Fibroblast of lung (primary cell): ENCODE measurements at regions not wholly inside any gene's neighbourhood (a gene's known extent, or its start where the extent isn't known, plus 50 kb on each side); places are given as distances from the start of the nearest gene placed in this dataset.

Experiments
- DNase-seq, 2 donors: peaks; one replicate each; pipeline versions ENCODE4 v3.0.0 to v3.0.0-alpha.2; 2010; ENCODE audit warnings: low read depth in 2 of 2
- H2AFZ ChIP-seq: 2 replicates; pipeline ENCODE4 v1.5.1; 2012; ENCODE audit warnings: low read length, control low read depth, inconsistent platforms
- H3K27ac ChIP-seq: 2 replicates; pipeline ENCODE4 v1.5.1; 2011; ENCODE audit warnings: low read length, control low read depth; ENCODE audit not compliant: insufficient read depth
- H3K27me3 ChIP-seq: 2 replicates; pipeline ENCODE4 v1.5.1; 2011; ENCODE audit warnings: mild to moderate bottlenecking, low read length; ENCODE audit not compliant: control insufficient read depth, insufficient read depth
- H3K36me3 ChIP-seq: 2 replicates; pipeline ENCODE4 v1.5.1; 2011; ENCODE audit warnings: low read length; ENCODE audit not compliant: control insufficient read depth, insufficient read depth
- H3K4me1 ChIP-seq: 2 replicates; pipeline ENCODE4 v1.5.1; 2011; ENCODE audit warnings: low read length; ENCODE audit not compliant: control insufficient read depth, insufficient read depth; ENCODE audit errors: extremely low read depth
- H3K4me2 ChIP-seq: 2 replicates; pipeline ENCODE4 v1.5.1; 2011; ENCODE audit warnings: low read length, control low read depth; ENCODE audit not compliant: insufficient read depth; ENCODE audit errors: extremely low read depth
- H3K4me3 ChIP-seq, 4 experiments: fragments of 200-600 bp in 1 of 4; sonication (generic) in 1 of 4; replicated peaks in 1 of 4; 2 replicates each; pipeline ENCODE4 v1.5.1; 2011 to 2016; ENCODE audit warnings: low read length in 4 of 4, low read depth in 3 of 4, mild to moderate bottlenecking in 3 of 4, control low read depth in 2 of 4, inconsistent platforms in 1 of 4, mixed read lengths in 1 of 4; ENCODE audit not compliant: insufficient read depth in 1 of 4; ENCODE audit errors: control extremely low read depth in 1 of 4
- H3K79me2 ChIP-seq: 2 replicates; pipeline ENCODE4 v1.5.1; 2012; ENCODE audit warnings: mild to moderate bottlenecking, low read length, inconsistent platforms; ENCODE audit not compliant: control insufficient read depth, insufficient read depth
- H3K9ac ChIP-seq: 2 replicates; pipeline ENCODE4 v1.5.1; 2011; ENCODE audit warnings: mild to moderate bottlenecking, low read length, control low read depth; ENCODE audit not compliant: insufficient read depth
- H3K9me3 ChIP-seq: 2 replicates; pipeline ENCODE4 v1.5.1; 2012; ENCODE audit warnings: low read depth, low read length; ENCODE audit not compliant: control insufficient read depth, insufficient read depth
- H4K20me1 ChIP-seq: 2 replicates; pipeline ENCODE4 v1.5.1; 2011; ENCODE audit warnings: low read length; ENCODE audit not compliant: control insufficient read depth, insufficient read depth; ENCODE audit errors: extremely low read depth
- EZH2 ChIP-seq: IDR thresholded peaks from 2 replicates; pipeline ENCODE4 v1.5.1; 2012; ENCODE audit warnings: low read length, control low read depth, mild to moderate bottlenecking; ENCODE audit errors: missing control alignments
- TF ChIP-seq, protein P1 (sequence below), 2 donors: IDR thresholded peaks in 1 of 2; conservative IDR thresholded peaks in 1 of 2; 1 replicate in 1 of 2; 2 replicates in 1 of 2; pipeline ENCODE4 v1.5.1; 2011 to 2012; ENCODE audit warnings: low read length in 2 of 2, control low read depth in 1 of 2, inconsistent platforms in 1 of 2, low read depth in 1 of 2, mild to moderate bottlenecking in 1 of 2

DNA sequence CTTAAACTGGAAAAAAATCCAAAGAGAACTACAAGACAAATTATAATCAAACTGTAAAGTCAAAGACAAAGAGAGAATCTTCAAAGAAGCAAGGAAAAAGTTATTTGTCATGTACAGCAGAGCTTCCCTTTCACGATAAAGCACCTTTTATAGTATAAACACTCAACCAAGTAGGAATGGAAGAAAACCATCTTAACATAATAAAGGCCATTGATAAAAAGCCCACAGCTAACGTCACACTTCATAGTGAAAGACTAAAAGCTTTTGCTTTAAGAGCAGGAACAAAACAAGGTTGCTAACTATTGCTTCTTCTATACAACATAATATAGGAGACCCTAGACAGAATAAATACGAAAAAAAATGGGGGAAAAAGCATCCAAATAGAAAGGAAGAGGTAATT, 595.7 kb upstream of the POU3F4 start:
- no peak for DNase-seq
- Histone ChIP-seq H3K4me3 (no peak overlapping the region), H3K27ac (no peak overlapping the region), H3K4me2 (no peak overlapping the region), H3K79me2 (no peaks in the 10 kb centered on the region), H3K27me3 (no peaks in the 10 kb centered on the region), H3K4me1 (no peaks in the 10 kb centered on the region), H2AFZ (no peak overlapping the region), H3K9ac (no peak overlapping the region), H3K36me3 (no peaks in the 10 kb centered on the region), H4K20me1 (no peaks in the 10 kb centered on the region), H3K9me3 (no peaks in the 10 kb centered on the region)
- TF ChIP-seq, protein P1, sequence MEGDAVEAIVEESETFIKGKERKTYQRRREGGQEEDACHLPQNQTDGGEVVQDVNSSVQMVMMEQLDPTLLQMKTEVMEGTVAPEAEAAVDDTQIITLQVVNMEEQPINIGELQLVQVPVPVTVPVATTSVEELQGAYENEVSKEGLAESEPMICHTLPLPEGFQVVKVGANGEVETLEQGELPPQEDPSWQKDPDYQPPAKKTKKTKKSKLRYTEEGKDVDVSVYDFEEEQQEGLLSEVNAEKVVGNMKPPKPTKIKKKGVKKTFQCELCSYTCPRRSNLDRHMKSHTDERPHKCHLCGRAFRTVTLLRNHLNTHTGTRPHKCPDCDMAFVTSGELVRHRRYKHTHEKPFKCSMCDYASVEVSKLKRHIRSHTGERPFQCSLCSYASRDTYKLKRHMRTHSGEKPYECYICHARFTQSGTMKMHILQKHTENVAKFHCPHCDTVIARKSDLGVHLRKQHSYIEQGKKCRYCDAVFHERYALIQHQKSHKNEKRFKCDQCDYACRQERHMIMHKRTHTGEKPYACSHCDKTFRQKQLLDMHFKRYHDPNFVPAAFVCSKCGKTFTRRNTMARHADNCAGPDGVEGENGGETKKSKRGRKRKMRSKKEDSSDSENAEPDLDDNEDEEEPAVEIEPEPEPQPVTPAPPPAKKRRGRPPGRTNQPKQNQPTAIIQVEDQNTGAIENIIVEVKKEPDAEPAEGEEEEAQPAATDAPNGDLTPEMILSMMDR (conservative IDR thresholded peaks at IDR 0.05 in 1 of 2, IDR thresholded peaks at IDR 0.05 in 1 of 2; ENCODE audit: low read depth in 1 of 2, low read length in 2 of 2): no peak
- TF ChIP-seq EZH2: no peak

DNA sequence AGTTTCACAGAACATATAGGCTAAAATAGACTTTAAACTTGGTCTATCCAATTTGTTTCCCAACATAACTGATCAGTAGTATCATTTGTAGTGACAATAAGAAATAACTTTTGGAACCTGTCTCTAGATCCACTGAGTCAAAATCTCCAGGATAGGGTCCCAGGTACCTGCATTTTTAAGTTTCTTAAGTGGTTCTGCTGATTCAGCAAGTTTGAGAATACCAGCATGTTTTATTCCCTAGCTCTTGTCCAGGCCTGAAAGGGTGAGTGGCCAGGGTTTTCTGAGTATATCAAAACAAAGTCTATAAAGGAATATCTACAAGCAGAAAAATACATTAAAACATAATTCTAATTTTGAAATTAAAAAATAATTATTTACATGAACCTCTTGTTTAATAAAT, 573.1 kb upstream of the POU3F4 start:
- TF ChIP-seq EZH2: no peak
- TF ChIP-seq, protein P1 (conservative IDR thresholded peaks at IDR 0.05 in 1 of 2, IDR thresholded peaks at IDR 0.05 in 1 of 2; ENCODE audit: low read depth in 1 of 2, low read length in 2 of 2): no peak
- H3K4me1 ChIP-seq: no peaks in the 10 kb centered on the region
- no peaks in the 10 kb centered on the region for H3K9me3 ChIP-seq
- DNase-seq: no peak
- no peak overlapping the region for H3K27ac ChIP-seq
- no peak overlapping the region for H3K4me3 ChIP-seq
- no peak overlapping the region for H3K9ac ChIP-seq
- no peaks in the 10 kb centered on the region for H4K20me1 ChIP-seq
- no peak overlapping the region for H3K4me2 ChIP-seq
- no peaks in the 10 kb centered on the region for H3K27me3 ChIP-seq
- no peaks in the 10 kb centered on the region for H3K36me3 ChIP-seq
- no peaks in the 10 kb centered on the region for H3K79me2 ChIP-seq
- no peak overlapping the region for H2AFZ ChIP-seq

DNA sequence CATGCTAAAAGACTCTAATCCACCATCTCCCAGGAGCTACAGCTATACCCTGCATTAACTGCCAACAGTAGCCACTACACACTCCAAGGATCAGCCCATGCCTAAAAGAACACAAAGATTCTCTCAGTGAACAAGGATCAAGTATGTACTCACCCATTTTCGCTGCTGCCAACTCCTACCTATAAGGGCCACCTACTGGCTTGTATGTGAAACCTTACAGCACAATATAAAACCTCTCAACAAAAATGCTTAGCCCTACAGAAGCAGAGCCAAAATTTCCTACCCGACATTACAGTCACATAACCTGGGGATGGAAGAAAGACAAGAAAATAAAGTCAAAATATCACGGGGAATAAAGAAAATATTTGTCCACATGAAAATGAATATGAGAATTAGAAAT, 562.8 kb upstream of the POU3F4 start:
- Histone ChIP-seq H3K4me2 (no peak overlapping the region), H3K4me1 (no peaks in the 10 kb centered on the region), H2AFZ (no peak overlapping the region), H4K20me1 (no peaks in the 10 kb centered on the region), H3K4me3 (no peak overlapping the region), H3K27me3 (no peaks in the 10 kb centered on the region), H3K9ac (no peak overlapping the region), H3K36me3 (no peaks in the 10 kb centered on the region), H3K9me3 (no peaks in the 10 kb centered on the region), H3K79me2 (no peaks in the 10 kb centered on the region), H3K27ac (no peak overlapping the region)
- no peak for DNase-seq
- TF ChIP-seq, protein P1 (conservative IDR thresholded peaks at IDR 0.05 in 1 of 2, IDR thresholded peaks at IDR 0.05 in 1 of 2; ENCODE audit: low read depth in 1 of 2, low read length in 2 of 2): no peak
- TF ChIP-seq EZH2: no peak
